H1 (cell line): ENCODE measurements at regions not wholly inside any gene's neighbourhood (a gene's known extent, or its start where the extent isn't known, plus 50 kb on each side); places are given as distances from the start of the nearest gene placed in this dataset.

Source experiments
- GABPA ChIP-seq: IDR thresholded peaks from 2 replicates; pipeline ENCODE4 v1.6.1; 2011; ENCODE audit warnings: mild to moderate bottlenecking, low read length, moderate library complexity, borderline replicate concordance; ENCODE audit not compliant: insufficient read depth
- SIRT6 ChIP-seq: IDR thresholded peaks from one replicate; pipeline ENCODE4 v1.7.1; 2012; ENCODE audit warnings: low read length, inconsistent platforms

- no peak for TF ChIP-seq GABPA
- no peak for TF ChIP-seq SIRT6
Measured at GRCh38 chr12:40579687-40580086, 112.6 kb upstream of the CNTN1 start (continued).
